Prostate gland (tissue), 2 donors: ENCODE measurements at regions not wholly inside any gene's neighbourhood (a gene's known extent, or its start where the extent isn't known, plus 50 kb on each side); places are given as distances from the start of the nearest gene placed in this dataset.

Experiments used
- DNase-seq: peaks from one replicate; pipeline ENCODE4 v3.0.0-alpha.2; 2019; ENCODE audit warnings: low spot score
- H3K27ac ChIP-seq, 2 donors: fragments of 200-600 bp; sonication (generic); 2 replicates each; pipeline ENCODE4 v1.5.1; 2017 to 2019
- H3K27me3 ChIP-seq: fragments of 200-600 bp; sonication (generic); replicated peaks from 2 replicates; pipeline ENCODE4 v1.5.1; 2019; ENCODE audit not compliant: insufficient read depth
- H3K36me3 ChIP-seq, 2 donors: fragments of 200-600 bp; sonication (generic); 1 replicate in 1 of 2; 2 replicates in 1 of 2; pipeline versions ENCODE4 v1.5.1 to v1.8.1; 2017 to 2019
- H3K4me1 ChIP-seq: fragments of 200-600 bp; sonication (generic); replicated peaks from 2 replicates; pipeline ENCODE4 v1.5.1; 2019
- H3K4me3 ChIP-seq, 2 donors: fragments of 200-600 bp; sonication (generic); 2 replicates each; pipeline ENCODE4 v1.5.1; 2017 to 2019
- H3K9me3 ChIP-seq: fragments of 200-600 bp; sonication (generic); 2 replicates; pipeline ENCODE4 v1.5.1; 2017
- POLR2A ChIP-seq: fragments of 450-650 bp; IDR thresholded peaks from one replicate; pipeline ENCODE4 v1.6.1; 2016; ENCODE audit warnings: antibody characterized with exemption, mild to moderate bottlenecking
- POLR2AphosphoS5 ChIP-seq: sonication (generic); formaldehyde crosslinking; IDR thresholded peaks from one replicate; pipeline ENCODE4 v1.6.1; 2017; ENCODE audit warnings: antibody characterized with exemption
- WGBS: methylation state at CpG from one replicate; pipeline ENCODE4 v1.1.5; 2018; 5-methylcytosine and 5-hydroxymethylcytosine counted together
- intact Hi-C: fragments of 100-400 bp; cut with DNase I; formaldehyde crosslinking; loops from one replicate; pipeline ENCODE4 v1.14.2; 2022
- TF ChIP-seq, protein P1 (sequence below), 4 experiments: fragments of 200-600 bp in 2 of 4; fragments of 450-650 bp in 2 of 4; sonication (generic) in 2 of 4; IDR thresholded peaks; 1 replicate in 3 of 4; 2 replicates in 1 of 4; pipeline ENCODE4 v1.5.1; 2016 to 2019; ENCODE audit warnings: antibody characterized with exemption in 4 of 4, mild to moderate bottlenecking in 2 of 4, moderate library complexity in 2 of 4

GRCh38 chr2:60678551-60678950 is 77.5 kb upstream of the PAPOLG start:
- no peaks in the 10 kb centered on the region for H3K4me1 ChIP-seq
- 42% methylated on average over 7 of the region's 7 CpGs for WGBS
- no peak overlapping the region for H3K27ac ChIP-seq
- H3K9me3 ChIP-seq = no peaks in the 10 kb centered on the region
- H3K27me3 ChIP-seq = no peaks in the 10 kb centered on the region
- no peak overlapping the region for H3K4me3 ChIP-seq
- DNase-seq = no peak
- intact Hi-C loops = no loop called here
- no peaks in the 10 kb centered on the region for H3K36me3 ChIP-seq
- TF ChIP-seq, protein P1, sequence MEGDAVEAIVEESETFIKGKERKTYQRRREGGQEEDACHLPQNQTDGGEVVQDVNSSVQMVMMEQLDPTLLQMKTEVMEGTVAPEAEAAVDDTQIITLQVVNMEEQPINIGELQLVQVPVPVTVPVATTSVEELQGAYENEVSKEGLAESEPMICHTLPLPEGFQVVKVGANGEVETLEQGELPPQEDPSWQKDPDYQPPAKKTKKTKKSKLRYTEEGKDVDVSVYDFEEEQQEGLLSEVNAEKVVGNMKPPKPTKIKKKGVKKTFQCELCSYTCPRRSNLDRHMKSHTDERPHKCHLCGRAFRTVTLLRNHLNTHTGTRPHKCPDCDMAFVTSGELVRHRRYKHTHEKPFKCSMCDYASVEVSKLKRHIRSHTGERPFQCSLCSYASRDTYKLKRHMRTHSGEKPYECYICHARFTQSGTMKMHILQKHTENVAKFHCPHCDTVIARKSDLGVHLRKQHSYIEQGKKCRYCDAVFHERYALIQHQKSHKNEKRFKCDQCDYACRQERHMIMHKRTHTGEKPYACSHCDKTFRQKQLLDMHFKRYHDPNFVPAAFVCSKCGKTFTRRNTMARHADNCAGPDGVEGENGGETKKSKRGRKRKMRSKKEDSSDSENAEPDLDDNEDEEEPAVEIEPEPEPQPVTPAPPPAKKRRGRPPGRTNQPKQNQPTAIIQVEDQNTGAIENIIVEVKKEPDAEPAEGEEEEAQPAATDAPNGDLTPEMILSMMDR (IDR thresholded peaks at IDR 0.05) = no peak
- no peak for TF ChIP-seq POLR2AphosphoS5
- TF ChIP-seq POLR2A = no peak

- no peak overlapping the region for H3K27ac ChIP-seq
- intact Hi-C loops = no loop called here
- no peaks in the 10 kb centered on the region for H3K9me3 ChIP-seq
- H3K27me3 ChIP-seq = no peaks in the 10 kb centered on the region
- no peaks in the 10 kb centered on the region for H3K36me3 ChIP-seq
- no peak for TF ChIP-seq POLR2AphosphoS5
- TF ChIP-seq POLR2A = no peak
- TF ChIP-seq, protein P1 (IDR thresholded peaks at IDR 0.05) = no peak
- WGBS = 34% methylated on average over 9 of the region's 9 CpGs
- no peaks in the 10 kb centered on the region for H3K4me1 ChIP-seq
- H3K4me3 ChIP-seq = no peak overlapping the region
- DNase-seq = no peak
Measured at GRCh38 chr2:60679036-60679780, 76.9 kb upstream of the PAPOLG start.

GRCh38 chr2:60693551-60693950 is 62.5 kb upstream of the PAPOLG start:
- no peak overlapping the region for H3K4me3 ChIP-seq
- H3K27ac ChIP-seq = no peak overlapping the region
- no peaks in the 10 kb centered on the region for H3K9me3 ChIP-seq
- whole genome bisulfite sequencing = 85% methylated on average over 3 of the region's 3 CpGs
- H3K27me3 ChIP-seq = no peaks in the 10 kb centered on the region
- no peak for DNase-seq
- no peak for TF ChIP-seq POLR2AphosphoS5
- TF ChIP-seq, protein P1 (IDR thresholded peaks at IDR 0.05) = no peak
- no peak for TF ChIP-seq POLR2A
- no peaks in the 10 kb centered on the region for H3K36me3 ChIP-seq
- intact Hi-C loops = no loop called here
- no peaks in the 10 kb centered on the region for H3K4me1 ChIP-seq

- Histone ChIP-seq H3K4me1 (no peaks in the 10 kb centered on the region), H3K9me3 (no peaks in the 10 kb centered on the region), H3K36me3 (no peaks in the 10 kb centered on the region), H3K4me3 (no peak overlapping the region), H3K27me3 (no peaks in the 10 kb centered on the region), H3K27ac (no peak overlapping the region)
- 61% methylated on average over 4 of the region's 4 CpGs for WGBS
- TF ChIP-seq, protein P1 (IDR thresholded peaks at IDR 0.05) = no peak
- no peak for TF ChIP-seq POLR2AphosphoS5
- no peak for TF ChIP-seq POLR2A
- intact Hi-C loops = no loop called here
- no peak for DNase-seq
Measured at GRCh38 chr2:60695793-60696192, 60.3 kb upstream of the PAPOLG start.

DNA sequence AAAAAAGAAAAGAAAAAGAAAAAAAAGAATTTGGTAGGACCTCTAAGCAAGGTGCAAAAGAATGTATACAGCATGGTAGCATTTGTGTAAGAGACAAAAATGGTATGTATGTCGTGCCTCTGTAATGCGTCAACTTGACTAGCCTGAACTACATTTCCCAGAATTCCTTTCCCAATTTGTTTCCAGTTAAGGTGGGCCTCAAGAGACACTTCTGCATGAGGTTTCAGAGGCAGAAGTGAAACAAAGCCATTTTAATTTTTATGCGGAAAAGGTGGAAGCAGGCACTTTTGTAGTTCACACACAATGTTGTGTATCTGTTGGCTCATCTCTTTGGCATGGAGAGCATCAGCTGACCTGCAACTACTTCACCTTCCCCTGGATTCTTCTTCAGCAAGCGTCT is 56.5 kb upstream of the PAPOLG start:
- H3K9me3 ChIP-seq = no peaks in the 10 kb centered on the region
- 88% methylated on average over 4 of the region's 4 CpGs for WGBS
- no peak for DNase-seq
- intact Hi-C loops = no loop called here
- no peaks in the 10 kb centered on the region for H3K4me1 ChIP-seq
- TF ChIP-seq, protein P1 (IDR thresholded peaks at IDR 0.05) = no peak
- no peak for TF ChIP-seq POLR2AphosphoS5
- no peak for TF ChIP-seq POLR2A
- no peak overlapping the region for H3K27ac ChIP-seq
- no peaks in the 10 kb centered on the region for H3K36me3 ChIP-seq
- H3K27me3 ChIP-seq = no peaks in the 10 kb centered on the region
- no peak overlapping the region for H3K4me3 ChIP-seq
